OCI-LY7 (cell line): ENCODE measurements at regions not wholly inside any gene's neighbourhood (a gene's known extent, or its start where the extent isn't known, plus 50 kb on each side); places are given as distances from the start of the nearest gene placed in this dataset.

Experiments
- EZH2phosphoT487 ChIP-seq: fragments of 200-600 bp; sonication (generic); IDR thresholded peaks from 2 replicates; pipeline ENCODE4 v1.6.1; 2018; ENCODE audit warnings: low read depth, borderline replicate concordance, mild to moderate bottlenecking, mixed run types, antibody characterized with exemption, low read length, moderate library complexity, mixed read lengths
- TF ChIP-seq, protein P1 (sequence below): fragments of 200-600 bp; sonication (generic); conservative IDR thresholded peaks from 2 replicates; pipeline ENCODE4 v1.5.1; 2014; ENCODE audit warnings: mild to moderate bottlenecking, antibody characterized with exemption, low read length, moderate library complexity, mixed read lengths

DNA sequence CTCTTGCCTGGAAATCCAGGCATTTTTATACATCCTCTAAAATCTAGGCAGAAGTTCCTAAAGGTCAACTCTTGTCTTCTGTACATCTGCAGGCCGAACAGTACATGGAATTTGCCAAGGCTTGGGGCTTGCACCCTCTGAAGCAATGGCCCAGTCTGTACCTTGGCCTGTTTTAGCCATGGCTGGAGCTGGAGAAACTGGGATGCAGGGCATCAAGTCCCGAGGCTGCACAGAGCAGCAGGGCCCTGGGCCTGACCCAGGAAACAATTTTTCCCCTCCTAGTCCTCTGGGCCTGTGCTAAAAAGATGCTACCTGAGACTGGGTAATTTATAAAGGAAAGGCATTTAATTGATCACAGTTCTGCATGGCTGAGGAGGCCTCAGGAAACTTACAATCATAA, 520.8 kb upstream of the MIR17HG start:
- TF ChIP-seq, protein P1, sequence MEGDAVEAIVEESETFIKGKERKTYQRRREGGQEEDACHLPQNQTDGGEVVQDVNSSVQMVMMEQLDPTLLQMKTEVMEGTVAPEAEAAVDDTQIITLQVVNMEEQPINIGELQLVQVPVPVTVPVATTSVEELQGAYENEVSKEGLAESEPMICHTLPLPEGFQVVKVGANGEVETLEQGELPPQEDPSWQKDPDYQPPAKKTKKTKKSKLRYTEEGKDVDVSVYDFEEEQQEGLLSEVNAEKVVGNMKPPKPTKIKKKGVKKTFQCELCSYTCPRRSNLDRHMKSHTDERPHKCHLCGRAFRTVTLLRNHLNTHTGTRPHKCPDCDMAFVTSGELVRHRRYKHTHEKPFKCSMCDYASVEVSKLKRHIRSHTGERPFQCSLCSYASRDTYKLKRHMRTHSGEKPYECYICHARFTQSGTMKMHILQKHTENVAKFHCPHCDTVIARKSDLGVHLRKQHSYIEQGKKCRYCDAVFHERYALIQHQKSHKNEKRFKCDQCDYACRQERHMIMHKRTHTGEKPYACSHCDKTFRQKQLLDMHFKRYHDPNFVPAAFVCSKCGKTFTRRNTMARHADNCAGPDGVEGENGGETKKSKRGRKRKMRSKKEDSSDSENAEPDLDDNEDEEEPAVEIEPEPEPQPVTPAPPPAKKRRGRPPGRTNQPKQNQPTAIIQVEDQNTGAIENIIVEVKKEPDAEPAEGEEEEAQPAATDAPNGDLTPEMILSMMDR, result no peak
- no peak for TF ChIP-seq EZH2phosphoT487
